ENCODE measurements at regions not wholly inside any gene's neighbourhood (a gene's known extent, or its start where the extent isn't known, plus 50 kb on each side); places are given as distances from the start of the nearest gene placed in this dataset.
"Not testable (repeated sequence)": the region's sequence is repeated elsewhere in the genome, so short reads cannot be mapped to it uniquely, and the experiment has no call there.

GRCh38 chr16:18263046-18263445 is 73.5 kb downstream of the NPIPA8 start:
- DNase-seq = not testable (repeated sequence)

GRCh38 chr16:18261848-18262247 is 74.7 kb downstream of the NPIPA8 start:
- not testable (repeated sequence) for DNase-seq

- not testable (repeated sequence) for DNase-seq
Observed at GRCh38 chr16:18259496-18260176, 76.9 kb downstream of the NPIPA8 start.

- not testable (repeated sequence) for DNase-seq
Observed at GRCh38 chr16:18252943-18253342, 83.6 kb downstream of the NPIPA8 start.

DNA sequence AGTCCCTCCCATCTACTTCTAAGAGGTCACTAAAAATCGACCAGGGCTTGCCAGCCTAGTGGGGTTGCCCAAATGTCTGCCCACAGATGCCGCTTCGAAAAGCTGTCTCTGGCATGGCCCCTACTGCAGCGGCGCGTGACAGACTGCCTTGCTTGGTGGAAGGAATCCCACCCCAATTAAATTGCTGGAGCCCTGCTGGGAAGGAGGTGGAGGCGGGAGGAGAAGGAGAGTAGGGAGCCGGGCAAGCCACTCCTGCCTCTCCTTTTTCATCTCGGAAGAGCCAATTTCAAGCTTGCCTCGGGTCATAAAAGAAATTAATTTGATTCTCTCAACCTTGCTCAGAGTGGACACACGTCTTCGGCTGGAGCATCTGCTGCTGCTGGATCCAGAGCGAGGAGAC is 106.0 kb downstream of the NPIPA8 start:
- DNase-seq = not testable (repeated sequence)

- DNase-seq = not testable (repeated sequence)
Observed at GRCh38 chr16:18222054-18223009, 114.2 kb downstream of the NPIPA8 start.

DNA sequence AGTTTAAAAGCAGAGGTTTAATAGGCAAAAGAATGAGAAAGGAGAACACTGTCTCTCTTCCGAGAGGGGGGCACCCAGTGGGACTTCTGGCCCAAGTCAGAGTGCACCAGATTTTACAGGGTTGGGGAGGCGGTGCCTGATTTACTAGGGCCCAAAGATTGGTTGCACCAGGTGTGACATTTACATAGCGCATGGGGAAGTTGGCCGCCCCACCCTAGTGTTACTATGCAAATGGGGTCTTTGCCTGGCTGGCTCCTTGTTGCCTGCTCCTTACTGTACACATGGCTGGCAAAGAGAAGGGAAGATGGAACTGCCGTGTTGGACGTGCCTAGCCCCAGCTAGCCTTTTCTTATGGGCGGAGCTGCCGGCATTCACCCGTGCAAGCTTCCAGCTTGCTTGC is 118.8 kb downstream of the NPIPA8 start:
- DNase-seq = not testable (repeated sequence)

- DNase-seq = not testable (repeated sequence)
Observed at GRCh38 chr16:18216814-18217213, 119.7 kb downstream of the NPIPA8 start.

GRCh38 chr16:18213810-18214209 is 122.7 kb downstream of the NPIPA8 start:
- DNase-seq = not testable (repeated sequence)

DNA sequence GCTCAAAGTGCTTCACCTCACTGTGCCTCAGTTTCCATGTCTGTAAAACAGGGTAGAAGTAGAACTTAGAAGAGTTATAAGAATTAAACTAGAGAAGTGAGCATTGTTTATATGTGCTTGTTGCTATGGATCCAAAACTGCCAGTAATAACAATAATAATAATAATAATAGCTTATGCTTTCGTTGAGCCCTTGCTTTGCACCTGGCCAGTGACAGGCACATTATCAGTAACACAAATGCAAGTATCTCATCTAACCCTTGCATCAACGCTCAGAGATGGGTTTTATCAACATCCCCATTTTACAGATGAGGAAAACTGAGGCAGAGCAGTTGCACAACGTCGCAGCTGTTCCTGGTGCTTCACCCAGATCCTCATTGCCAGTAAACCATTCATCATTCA is 125.0 kb downstream of the NPIPA8 start:
- not testable (repeated sequence) for DNase-seq

DNA sequence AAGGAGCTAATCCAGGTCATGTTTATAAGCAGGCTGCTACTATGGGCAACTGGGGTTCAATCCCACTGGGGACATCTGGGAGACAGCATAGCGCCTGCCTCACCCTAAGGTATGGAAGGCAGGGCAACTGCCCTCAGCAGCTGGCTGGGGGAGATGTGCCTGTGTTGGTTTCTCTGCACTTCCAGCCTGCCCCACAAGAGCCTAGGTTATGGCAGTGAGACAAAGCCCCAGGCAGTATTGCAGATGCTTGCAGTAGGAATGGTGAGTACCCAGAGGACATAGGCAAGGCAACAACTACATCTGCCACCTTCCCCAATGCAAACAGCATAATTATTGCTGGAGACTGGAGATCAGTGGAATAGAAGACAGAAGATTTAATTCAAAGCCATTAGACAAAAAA is 131.8 kb downstream of the NPIPA8 start:
- not testable (repeated sequence) for DNase-seq

GRCh38 chr16:18204309-18204708 is 132.2 kb downstream of the NPIPA8 start:
- not testable (repeated sequence) for DNase-seq

DNA sequence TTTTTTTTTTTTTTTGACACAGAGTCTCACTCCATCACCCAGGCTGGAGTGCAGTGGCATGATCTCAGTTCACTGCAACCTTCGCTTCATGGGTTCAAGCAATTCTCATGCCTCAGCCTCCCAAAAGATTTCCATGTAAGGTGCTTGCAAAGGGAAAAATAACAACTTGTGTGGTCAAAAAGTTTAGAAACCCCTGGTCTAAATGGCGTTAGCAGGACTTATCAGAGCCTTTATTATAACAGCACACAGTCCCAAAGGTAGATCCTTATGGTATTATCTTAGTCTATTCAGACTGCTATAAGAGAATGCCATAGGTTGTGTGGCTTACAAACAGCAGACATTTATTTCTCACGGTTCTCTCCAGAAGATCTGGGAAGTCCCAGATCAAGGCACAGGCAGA is 135.0 kb downstream of the NPIPA8 start:
- not testable (repeated sequence) for DNase-seq

GRCh38 chr16:18192389-18192788 is 144.1 kb downstream of the NPIPA8 start:
- not testable (repeated sequence) for DNase-seq

- not testable (repeated sequence) for DNase-seq
Observed at GRCh38 chr16:18190179-18190578, 146.4 kb downstream of the NPIPA8 start.

GRCh38 chr16:18184755-18185154 is 151.8 kb downstream of the NPIPA8 start:
- not testable (repeated sequence) for DNase-seq

DNA sequence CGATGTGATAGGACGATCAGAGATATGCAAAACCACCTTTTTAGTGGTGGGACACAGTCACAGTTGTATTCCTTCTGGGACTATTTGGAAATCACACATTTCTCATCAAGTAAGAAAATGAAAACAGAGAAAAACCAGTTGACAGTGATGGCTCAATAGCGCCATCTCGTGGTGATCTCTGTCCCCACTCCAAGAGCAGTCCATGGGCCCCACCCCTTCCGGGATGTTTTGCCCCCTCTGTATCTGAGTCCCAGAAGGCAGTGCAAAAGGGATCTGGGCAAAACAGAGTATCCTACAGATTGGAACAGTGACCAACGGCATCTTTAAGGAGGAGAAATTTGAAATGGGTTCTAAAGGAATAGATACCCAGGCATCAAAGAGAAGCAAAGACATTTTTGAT is 155.5 kb downstream of the NPIPA8 start:
- not testable (repeated sequence) for DNase-seq

GRCh38 chr16:18173945-18174497 is 162.5 kb downstream of the NPIPA8 start:
- DNase-seq = not testable (repeated sequence)

GRCh38 chr16:18162293-18162692 is 174.2 kb downstream of the NPIPA8 start:
- DNase-seq = not testable (repeated sequence)

DNA sequence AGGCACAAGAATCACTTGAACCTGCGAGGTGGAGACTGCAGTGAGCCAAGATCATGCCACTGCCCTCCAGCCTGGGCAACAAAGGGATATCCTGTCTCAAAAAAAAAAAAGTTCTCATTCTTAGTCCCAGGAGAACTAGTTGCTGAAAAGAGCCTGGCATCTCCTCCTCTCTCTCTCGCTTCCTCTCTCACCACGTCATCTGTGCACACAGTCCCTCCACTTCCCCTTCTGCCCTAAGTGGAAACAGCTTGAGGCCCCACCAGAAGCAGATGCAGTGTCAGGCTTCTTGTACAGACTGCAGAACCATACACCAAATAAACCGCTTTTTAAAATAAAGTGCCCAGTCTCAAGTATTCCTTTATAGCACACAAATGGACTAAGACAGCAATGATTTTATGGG is 175.3 kb downstream of the NPIPA8 start:
- DNase-seq = not testable (repeated sequence)

DNA sequence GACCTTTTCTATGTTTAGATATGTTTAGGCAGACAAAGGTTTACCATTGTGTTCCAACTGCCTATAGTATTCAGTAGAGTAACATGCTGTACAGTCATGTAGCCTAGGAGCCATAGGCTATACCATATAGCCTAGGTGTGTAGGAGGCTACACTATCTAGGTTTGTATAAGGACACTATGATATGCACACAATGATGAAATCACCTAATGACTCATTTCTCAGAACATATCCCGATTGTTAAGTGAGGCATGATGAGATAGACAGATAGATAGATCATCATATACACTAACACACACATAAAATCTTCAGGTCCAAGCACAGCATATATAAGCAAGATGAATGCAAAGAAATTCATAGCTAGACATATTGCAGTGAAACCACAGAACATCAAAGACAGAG is 177.4 kb downstream of the NPIPA8 start:
- DNase-seq = not testable (repeated sequence)

DNA sequence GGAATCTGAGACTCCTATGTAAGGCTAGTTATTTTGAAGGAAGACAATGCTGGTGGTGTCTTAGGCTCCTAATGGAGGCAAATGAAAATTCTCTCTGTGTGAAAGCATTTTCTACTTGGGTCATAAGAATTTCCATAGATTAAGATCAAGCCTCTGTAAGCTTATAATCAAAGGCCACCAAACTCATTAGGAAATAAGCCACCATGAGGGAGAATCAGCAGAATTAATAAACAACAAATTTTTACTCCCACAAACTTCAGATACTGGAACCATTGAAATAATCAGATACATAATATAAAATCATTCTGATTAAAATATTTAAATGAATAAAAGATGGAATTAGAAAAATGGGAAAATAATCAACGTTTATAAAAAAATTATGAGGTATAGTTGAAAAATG is 178.7 kb downstream of the NPIPA8 start:
- not testable (repeated sequence) for DNase-seq

GRCh38 chr16:18152832-18153231 is 183.7 kb downstream of the NPIPA8 start:
- not testable (repeated sequence) for DNase-seq

Data from fibroblast of skin of back (primary cell).